HG03159 (cell line): ENCODE measurements at regions not wholly inside any gene's neighbourhood (a gene's known extent, or its start where the extent isn't known, plus 50 kb on each side); places are given as distances from the start of the nearest gene placed in this dataset.

ENCODE experiments used
- ATAC-seq: cut with Tn5 transposase; IDR thresholded peaks from one replicate; pipeline ENCODE4 v1.9.1; 2021; ENCODE audit warnings: mild to moderate bottlenecking, moderate library complexity; ENCODE audit not compliant: unreplicated experiment

GRCh38 chr2:106706283-106706682 lies 179.7 kb downstream of the ST6GAL2 start:
- ATAC-seq, result no peak

- no peak for ATAC-seq
Measured at GRCh38 chr2:106708209-106708608, 177.8 kb downstream of the ST6GAL2 start.

GRCh38 chr2:106709229-106709628 lies 176.7 kb downstream of the ST6GAL2 start:
- no peak for ATAC-seq

GRCh38 chr2:106719222-106719621 lies 166.7 kb downstream of the ST6GAL2 start:
- no peak for ATAC-seq

GRCh38 chr2:106720026-106720425 lies 165.9 kb downstream of the ST6GAL2 start:
- no peak for ATAC-seq

- no peak for ATAC-seq
Measured at GRCh38 chr2:106724301-106724794, 161.6 kb downstream of the ST6GAL2 start.

- ATAC-seq, result no peak
Measured at GRCh38 chr2:106734165-106734564, 151.8 kb downstream of the ST6GAL2 start.

- ATAC-seq, result no peak
Measured at GRCh38 chr2:106735807-106736206, 150.2 kb downstream of the ST6GAL2 start.

GRCh38 chr2:106736221-106736620 lies 149.7 kb downstream of the ST6GAL2 start:
- no peak for ATAC-seq

- ATAC-seq, result no peak
Measured at GRCh38 chr2:106745468-106745867, 140.5 kb downstream of the ST6GAL2 start.

GRCh38 chr2:106749823-106750222 lies 136.1 kb downstream of the ST6GAL2 start:
- ATAC-seq, result no peak
